PC-9 (cell line): ENCODE measurements at regions not wholly inside any gene's neighbourhood (a gene's known extent, or its start where the extent isn't known, plus 50 kb on each side); places are given as distances from the start of the nearest gene placed in this dataset.

Source experiments
- BruUV-seq: library from RNA; stranded (reverse); fragments of 400-500 nt; replicated peaks from 2 replicates; lab custom pipeline; 2021; lab: Mats Ljungman, UMichigan
- CTCF ChIA-PET: fragments of 300-600 bp; sonication (Branson Sonifier 250); formaldehyde crosslinking; loops from one replicate; lab custom pipeline; 2022; ENCODE audit warnings: antibody characterized with exemption; lab: Charles Lee
- POLR2A ChIA-PET: fragments of 300-600 bp; sonication (Branson Sonifier 250); formaldehyde crosslinking; loops from one replicate; lab custom pipeline; 2022; ENCODE audit warnings: antibody characterized with exemption; ENCODE audit not compliant: unreplicated experiment; lab: Charles Lee
- DNase-seq, 2 experiments: peaks; one replicate each; pipeline versions ENCODE4 v3.0.0 to v3.0.0-alpha.2; 2015 to 2022; ENCODE audit warnings: mixed read lengths in 1 of 2
- H2AFZ ChIP-seq: fragments of 200-600 bp; sonication (generic); 2 replicates; pipeline ENCODE4 v1.8.1; 2017; ENCODE audit warnings: antibody characterized with exemption
- H3F3A ChIP-seq: fragments of 200-600 bp; sonication (generic); 2 replicates; pipeline ENCODE4 v1.8.1; 2017; ENCODE audit warnings: antibody characterized with exemption, mild to moderate bottlenecking, low read depth; ENCODE audit not compliant: insufficient read depth
- H3K27ac ChIP-seq: fragments of 200-600 bp; sonication (generic); 2 replicates; pipeline ENCODE4 v1.6.1; 2016; ENCODE audit warnings: mixed run types
- H3K27me3 ChIP-seq: fragments of 200-600 bp; sonication (generic); 2 replicates; pipeline ENCODE4 v1.6.1; 2016; ENCODE audit warnings: low read depth, mixed run types; ENCODE audit not compliant: insufficient read depth
- H3K36me3 ChIP-seq: fragments of 200-600 bp; sonication (generic); 2 replicates; pipeline ENCODE4 v1.6.1; 2016; ENCODE audit warnings: low read depth, mixed run types
- H3K4me1 ChIP-seq: fragments of 200-600 bp; sonication (generic); replicated peaks from 2 replicates; pipeline ENCODE4 v1.6.1; 2016; ENCODE audit warnings: mixed run types; ENCODE audit not compliant: insufficient read depth
- H3K4me2 ChIP-seq: fragments of 200-600 bp; sonication (generic); 2 replicates; pipeline ENCODE4 v1.6.1; 2017; ENCODE audit warnings: mixed run types
- H3K4me3 ChIP-seq: fragments of 200-600 bp; sonication (generic); 2 replicates; pipeline ENCODE4 v1.6.1; 2016; ENCODE audit warnings: mixed run types
- H3K79me2 ChIP-seq: fragments of 200-600 bp; sonication (generic); 2 replicates; pipeline ENCODE4 v1.6.1; 2017; ENCODE audit warnings: low read depth, mixed run types
- H3K9me2 ChIP-seq: fragments of 200-600 bp; sonication (generic); 2 replicates; pipeline ENCODE4 v1.8.1; 2017; ENCODE audit warnings: mild to moderate bottlenecking; ENCODE audit not compliant: insufficient read depth
- H3K9me3 ChIP-seq: fragments of 200-600 bp; sonication (generic); 2 replicates; pipeline ENCODE4 v1.8.1; 2016; ENCODE audit warnings: low read depth; ENCODE audit not compliant: insufficient read depth
- H4K20me1 ChIP-seq: fragments of 200-600 bp; sonication (generic); 2 replicates; pipeline ENCODE4 v1.8.1; 2017; ENCODE audit not compliant: insufficient read depth
- EZH2 ChIP-seq: fragments of 200-600 bp; sonication (generic); IDR thresholded peaks from 2 replicates; pipeline ENCODE4 v1.8.0; 2017; ENCODE audit warnings: antibody characterized with exemption, low read depth
- intact Hi-C: fragments of 100-400 bp; cut with micrococcal nuclease; formaldehyde crosslinking; loops from one replicate; pipeline ENCODE4 v1.10.0; 2022; ENCODE audit not compliant: unreplicated experiment
- TF ChIP-seq, protein P1 (sequence below): fragments of 200-600 bp; sonication (generic); conservative IDR thresholded peaks from 2 replicates; pipeline ENCODE4 v1.6.1; 2017; ENCODE audit warnings: mixed run types, antibody characterized with exemption, mild to moderate bottlenecking, moderate library complexity

- intact Hi-C loops, result no loop called here
- Histone ChIP-seq H3K4me3 (no peak overlapping the region), H2AFZ (no peak overlapping the region), H4K20me1 (no peaks in the 10 kb centered on the region), H3K9me3 (no peaks in the 10 kb centered on the region), H3F3A (no peaks in the 10 kb centered on the region), H3K4me1 (no peaks in the 10 kb centered on the region), H3K27me3 (peaks cover 7% of the 10 kb centered on the region; the same call in 1 of the 2 replicates), H3K27ac (no peak overlapping the region), H3K36me3 (no peaks in the 10 kb centered on the region), H3K4me2 (no peak overlapping the region), H3K79me2 (no peaks in the 10 kb centered on the region), H3K9me2 (no peaks in the 10 kb centered on the region)
- DNase-seq, result no peak
- ChIA-PET CTCF (no interaction called here), POLR2A (no interaction called here)
- no peak for TF ChIP-seq EZH2
- TF ChIP-seq, protein P1, sequence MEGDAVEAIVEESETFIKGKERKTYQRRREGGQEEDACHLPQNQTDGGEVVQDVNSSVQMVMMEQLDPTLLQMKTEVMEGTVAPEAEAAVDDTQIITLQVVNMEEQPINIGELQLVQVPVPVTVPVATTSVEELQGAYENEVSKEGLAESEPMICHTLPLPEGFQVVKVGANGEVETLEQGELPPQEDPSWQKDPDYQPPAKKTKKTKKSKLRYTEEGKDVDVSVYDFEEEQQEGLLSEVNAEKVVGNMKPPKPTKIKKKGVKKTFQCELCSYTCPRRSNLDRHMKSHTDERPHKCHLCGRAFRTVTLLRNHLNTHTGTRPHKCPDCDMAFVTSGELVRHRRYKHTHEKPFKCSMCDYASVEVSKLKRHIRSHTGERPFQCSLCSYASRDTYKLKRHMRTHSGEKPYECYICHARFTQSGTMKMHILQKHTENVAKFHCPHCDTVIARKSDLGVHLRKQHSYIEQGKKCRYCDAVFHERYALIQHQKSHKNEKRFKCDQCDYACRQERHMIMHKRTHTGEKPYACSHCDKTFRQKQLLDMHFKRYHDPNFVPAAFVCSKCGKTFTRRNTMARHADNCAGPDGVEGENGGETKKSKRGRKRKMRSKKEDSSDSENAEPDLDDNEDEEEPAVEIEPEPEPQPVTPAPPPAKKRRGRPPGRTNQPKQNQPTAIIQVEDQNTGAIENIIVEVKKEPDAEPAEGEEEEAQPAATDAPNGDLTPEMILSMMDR, result no peak
- no TSS peak for BruUV-seq
Measured at GRCh38 chr22:22087854-22088657, 105.5 kb upstream of the TOP3B start.

DNA sequence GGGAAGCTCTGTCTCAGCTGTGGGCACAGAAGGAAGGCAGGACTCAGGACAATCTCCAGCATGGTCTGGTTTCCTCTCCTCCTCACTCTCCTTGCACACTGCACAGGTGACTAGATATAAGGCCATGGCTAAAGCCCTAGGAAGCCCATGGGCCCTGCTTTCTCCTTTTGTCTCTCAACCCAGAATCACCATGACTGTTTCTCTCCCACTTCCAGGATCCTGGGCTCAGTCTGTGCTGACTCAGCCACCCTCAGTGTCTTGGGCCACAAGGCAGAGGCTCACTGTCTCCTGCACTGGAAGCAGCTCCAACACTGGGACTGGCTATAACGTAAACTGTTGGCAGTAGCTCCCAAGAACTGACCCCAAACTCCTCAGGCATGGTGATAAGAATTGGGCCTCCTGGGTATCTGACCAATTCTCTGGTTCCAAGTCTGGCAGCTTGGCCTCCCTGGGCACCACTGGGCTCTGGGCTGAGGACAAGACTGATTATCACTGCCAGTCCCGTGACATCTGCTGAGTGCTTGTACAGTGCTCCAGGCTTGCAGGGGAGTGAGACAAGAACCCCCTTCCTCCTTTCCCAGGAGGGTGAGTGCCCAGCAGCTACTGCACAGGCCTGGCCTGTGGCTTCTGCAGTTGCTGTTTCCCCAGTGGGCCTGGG lies 104.0 kb upstream of the TOP3B start:
- no TSS peak for BruUV-seq
- Histone ChIP-seq H3K79me2 (no peaks in the 10 kb centered on the region), H3K4me1 (no peaks in the 10 kb centered on the region), H3K27me3 (peaks cover 7% of the 10 kb centered on the region; the same call in 1 of the 2 replicates), H3K27ac (no peak overlapping the region), H3K4me2 (no peak overlapping the region), H3K4me3 (no peak overlapping the region), H3K36me3 (no peaks in the 10 kb centered on the region), H2AFZ (no peak overlapping the region), H3F3A (no peaks in the 10 kb centered on the region), H3K9me2 (no peaks in the 10 kb centered on the region), H4K20me1 (no peaks in the 10 kb centered on the region), H3K9me3 (no peaks in the 10 kb centered on the region)
- TF ChIP-seq, protein P1, result no peak
- TF ChIP-seq EZH2, result no peak
- POLR2A ChIA-PET, result no interaction called here
- no peak for DNase-seq
- CTCF ChIA-PET, result no interaction called here
- intact Hi-C loops, result no loop called here

- peak in 1 of 2 experiments; percentile 12 for DNase-seq
Measured at GRCh38 chr22:22085702-22086500, 103.3 kb upstream of the TOP3B start.

More at GRCh38 chr22:22085702-22086500, 103.3 kb upstream of the TOP3B start:
- Histone ChIP-seq H3K9me3 (no peaks in the 10 kb centered on the region), H2AFZ (no peak overlapping the region), H4K20me1 (no peaks in the 10 kb centered on the region), H3K36me3 (no peaks in the 10 kb centered on the region), H3K79me2 (no peaks in the 10 kb centered on the region), H3K4me3 (no peak overlapping the region), H3K9me2 (no peaks in the 10 kb centered on the region), H3K27ac (no peak overlapping the region), H3F3A (no peaks in the 10 kb centered on the region), H3K27me3 (0 out of 2 replicates have a peak, but pooled peaks cover under 1% of the 10 kb centered on the region), H3K4me2 (no peak overlapping the region), H3K4me1 (no peaks in the 10 kb centered on the region)
- CTCF ChIA-PET, result interaction anchor here (1.1 kb wide), 1 partner anchor 16 kb away, joined by 3 read pairs; no protein-coding TSS in a partner anchor
- TF ChIP-seq EZH2, result no peak
- TF ChIP-seq, protein P1, result no peak
- POLR2A ChIA-PET, result interaction anchor here (0.6 kb wide), 1 partner anchor 459 kb away, joined by 3 read pairs; no protein-coding TSS in a partner anchor
- intact Hi-C loops, result no loop called here
- no TSS peak for BruUV-seq
